Adrenal gland (tissue), 9 donors: ENCODE measurements at regions not wholly inside any gene's neighbourhood (a gene's known extent, or its start where the extent isn't known, plus 50 kb on each side); places are given as distances from the start of the nearest gene placed in this dataset.

Experiments
- DNase-seq, 7 donors: peaks; one replicate each; pipeline ENCODE4 v3.0.0-alpha.2; 2019 to 2020
- H3K27ac ChIP-seq, 5 donors: fragments of 200-600 bp; sonication (generic) in 4 of 5; 1 replicate in 3 of 5; 2 replicates in 2 of 5; pipeline versions ENCODE4 v1.5.1 to v1.8.0; 2016 to 2020; ENCODE audit warnings: mild to moderate bottlenecking in 1 of 5
- H3K27me3 ChIP-seq: fragments of 200-600 bp; 2 replicates; pipeline ENCODE4 v1.8.0; 2021
- H3K36me3 ChIP-seq, 2 donors: fragments of 200-600 bp; replicated peaks in 1 of 2; 1 replicate in 1 of 2; 2 replicates in 1 of 2; pipeline versions ENCODE4 v1.5.1 to v1.8.0; 2018 to 2022
- H3K4me1 ChIP-seq, 2 donors: fragments of 200-600 bp; replicated peaks in 1 of 2; 1 replicate in 1 of 2; 2 replicates in 1 of 2; pipeline versions ENCODE4 v1.5.1 to v1.8.0; 2018 to 2021
- H3K4me3 ChIP-seq, 4 donors: fragments of 200-600 bp; sonication (generic) in 3 of 4; one replicate each; pipeline ENCODE4 v1.5.1; 2016 to 2018
- H3K9me3 ChIP-seq, 3 donors: fragments of 200-600 bp; sonication (generic) in 1 of 3; replicated peaks in 1 of 3; 1 replicate in 2 of 3; 2 replicates in 1 of 3; pipeline versions ENCODE4 v1.5.1 to v1.8.0; 2016 to 2021
- POLR2A ChIP-seq, 2 donors: fragments of 450-650 bp; IDR thresholded peaks; one replicate each; pipeline ENCODE4 v1.6.1; 2017; ENCODE audit warnings: antibody characterized with exemption in 2 of 2, mild to moderate bottlenecking in 2 of 2, moderate library complexity in 1 of 2
- WGBS, 4 donors: extraction: QIAGEN DNeasy Blood & Tissue Kit in 2 of 4; methylation state at CpG; one replicate each; pipeline versions ENCODE4 v1.1.5 to v1.1.7; 2013 to 2017; 5-methylcytosine and 5-hydroxymethylcytosine counted together
- intact Hi-C, 2 donors: fragments of 100-400 bp; cut with DNase I; formaldehyde crosslinking; loops; one replicate each; pipeline versions ENCODE4 v1.14.1 to v1.15.0; 2022 to 2023
- TF ChIP-seq, protein P1 (sequence below), 6 experiments: fragments of 450-650 bp in 4 of 6; fragments of 200-600 bp in 2 of 6; sonication (generic) in 1 of 6; IDR thresholded peaks; 1 replicate in 5 of 6; 2 replicates in 1 of 6; pipeline versions ENCODE4 v1.5.1 to v1.8.0; 2016 to 2021; ENCODE audit warnings: antibody characterized with exemption in 6 of 6, mild to moderate bottlenecking in 2 of 6, moderate library complexity in 1 of 6
- donor health status: healthy with polysubstance abuse.
- donor health status: Bipolar disorder and iron deficiency.
- donor health status: DM: yes; HTN: yes; CAD: no.
- donor health status: DM: no; HTN: no; CAD: no.
- donor health status: DM: no; HTN: no; CAD: no.

- Histone ChIP-seq H3K27me3 (no peaks in the 10 kb centered on the region), H3K27ac (peak overlapping the region; percentile 36 to 88 (median 84)), H3K4me1 (peaks cover 27 to 56% of the 10 kb centered on the region in 2 donors), H3K36me3 (no peaks in the 10 kb centered on the region), H3K9me3 (no peaks in the 10 kb centered on the region), H3K4me3 (no peak overlapping the region)
- 34 to 40% (median 39%) methylated on average over 10 to 18 of the region's 18 CpGs for WGBS, 4 donors
- peak in 6 of 7 donors; percentile 70 to 81 (median 74) for DNase-seq
- TF ChIP-seq, protein P1, sequence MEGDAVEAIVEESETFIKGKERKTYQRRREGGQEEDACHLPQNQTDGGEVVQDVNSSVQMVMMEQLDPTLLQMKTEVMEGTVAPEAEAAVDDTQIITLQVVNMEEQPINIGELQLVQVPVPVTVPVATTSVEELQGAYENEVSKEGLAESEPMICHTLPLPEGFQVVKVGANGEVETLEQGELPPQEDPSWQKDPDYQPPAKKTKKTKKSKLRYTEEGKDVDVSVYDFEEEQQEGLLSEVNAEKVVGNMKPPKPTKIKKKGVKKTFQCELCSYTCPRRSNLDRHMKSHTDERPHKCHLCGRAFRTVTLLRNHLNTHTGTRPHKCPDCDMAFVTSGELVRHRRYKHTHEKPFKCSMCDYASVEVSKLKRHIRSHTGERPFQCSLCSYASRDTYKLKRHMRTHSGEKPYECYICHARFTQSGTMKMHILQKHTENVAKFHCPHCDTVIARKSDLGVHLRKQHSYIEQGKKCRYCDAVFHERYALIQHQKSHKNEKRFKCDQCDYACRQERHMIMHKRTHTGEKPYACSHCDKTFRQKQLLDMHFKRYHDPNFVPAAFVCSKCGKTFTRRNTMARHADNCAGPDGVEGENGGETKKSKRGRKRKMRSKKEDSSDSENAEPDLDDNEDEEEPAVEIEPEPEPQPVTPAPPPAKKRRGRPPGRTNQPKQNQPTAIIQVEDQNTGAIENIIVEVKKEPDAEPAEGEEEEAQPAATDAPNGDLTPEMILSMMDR (IDR thresholded peaks at IDR 0.05): no peak
- TF ChIP-seq POLR2A (IDR thresholded peaks at IDR 0.05): no peak
- intact Hi-C loops: no loop called here
These were observed 56.4 kb downstream of the PITPNM2 start for GRCh38 chr12:123094349-123095077.

DNA sequence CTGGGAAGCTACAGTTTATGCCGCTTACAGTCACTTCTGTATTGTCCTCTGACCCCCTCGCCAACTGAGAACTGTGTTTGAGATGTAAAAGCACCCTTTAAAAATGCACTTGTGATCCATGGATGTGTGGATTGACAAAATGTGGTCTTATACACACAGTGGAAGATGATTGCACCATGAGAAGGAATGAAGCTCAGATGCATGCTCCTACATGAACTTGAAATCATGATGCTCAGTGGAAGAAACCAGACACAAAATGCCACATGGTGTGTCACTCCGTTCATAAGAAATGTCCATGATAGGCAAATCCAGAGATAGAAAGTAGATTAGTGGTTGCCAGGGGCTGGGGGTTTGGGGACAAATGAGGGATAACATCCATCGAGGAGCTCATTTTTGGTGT lies 58.0 kb downstream of the PITPNM2 start:
- no peak overlapping the region for H3K27ac ChIP-seq

DNA sequence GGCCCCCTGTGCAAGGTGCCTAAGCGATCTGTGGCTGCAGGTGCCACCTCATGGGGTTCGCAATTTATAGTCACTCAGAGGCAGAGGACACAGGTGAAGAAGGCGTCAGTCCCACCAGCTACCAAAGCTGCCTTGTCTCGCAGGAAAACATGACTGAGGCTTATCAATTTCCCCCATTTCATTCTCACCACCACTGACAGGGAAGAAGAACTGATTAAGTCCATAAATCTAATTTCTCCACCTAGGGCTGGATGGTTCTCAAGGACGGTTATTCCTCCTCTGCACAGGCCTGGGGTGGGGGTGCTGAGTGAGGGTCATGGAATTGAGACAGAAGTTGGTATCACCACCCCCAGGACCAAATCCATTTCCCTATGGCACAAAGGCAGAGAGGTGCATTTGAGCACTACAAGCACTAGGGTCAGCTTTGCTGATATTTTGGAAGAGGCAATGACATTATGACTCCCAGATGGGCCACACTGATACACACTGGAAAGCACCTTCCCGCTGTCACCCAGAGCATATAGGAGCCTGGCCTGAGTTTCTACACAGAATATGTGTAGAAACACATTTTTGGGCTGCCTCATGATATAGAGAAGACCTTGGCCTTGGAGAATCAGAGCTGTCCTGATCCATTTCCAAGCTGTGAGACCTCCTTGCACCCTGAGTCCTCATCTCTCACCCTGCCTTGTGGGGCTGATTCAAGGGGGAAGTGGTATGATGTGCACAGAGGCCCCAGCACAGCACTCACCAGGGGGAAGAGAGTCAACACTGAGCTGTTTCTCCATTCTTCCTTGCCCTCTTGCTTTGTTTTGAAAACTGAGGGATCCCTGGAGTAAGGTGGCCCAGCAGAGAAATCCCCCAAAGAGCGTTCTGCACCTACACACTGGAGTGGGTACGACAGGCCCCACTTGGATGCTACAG lies 59.4 kb downstream of the PITPNM2 start:
- Histone ChIP-seq H3K4me3 (no peak overlapping the region), H3K27me3 (no peaks in the 10 kb centered on the region), H3K4me1 (peaks cover 15 to 41% of the 10 kb centered on the region in 2 donors), H3K9me3 (no peaks in the 10 kb centered on the region), H3K36me3 (no peaks in the 10 kb centered on the region), H3K27ac (no peak overlapping the region)
- TF ChIP-seq, protein P1 (IDR thresholded peaks at IDR 0.05): no peak
- intact Hi-C loops: no loop called here
- DNase-seq: no peak
- WGBS, 4 donors: 85 to 93% (median 90%) methylated on average over 6 to 8 of the region's 8 CpGs

More for the DNA sequence above, 58.0 kb downstream of the PITPNM2 start:
- no peaks in the 10 kb centered on the region for H3K9me3 ChIP-seq
- H3K4me3 ChIP-seq: no peak overlapping the region
- 93 to 100% (median 96%) methylated on average over 4 of the region's 4 CpGs for WGBS, 4 donors
- H3K36me3 ChIP-seq: no peaks in the 10 kb centered on the region
- TF ChIP-seq, protein P1 (IDR thresholded peaks at IDR 0.05): no peak
- TF ChIP-seq POLR2A (IDR thresholded peaks at IDR 0.05): no peak
- H3K4me1 ChIP-seq: peaks cover 24 to 55% of the 10 kb centered on the region in 2 donors
- intact Hi-C loops: no loop called here
- H3K27me3 ChIP-seq: no peaks in the 10 kb centered on the region
- no peak for DNase-seq

GRCh38 chr12:123089631-123090353 lies 61.1 kb downstream of the PITPNM2 start:
- no peaks in the 10 kb centered on the region for H3K9me3 ChIP-seq
- no peak for TF ChIP-seq POLR2A (IDR thresholded peaks at IDR 0.05)
- TF ChIP-seq, protein P1 (IDR thresholded peaks at IDR 0.05): no peak
- H3K36me3 ChIP-seq: no peaks in the 10 kb centered on the region
- H3K27ac ChIP-seq: peak overlapping the region in 3 of 5 donors; percentile 36 to 73 (median 64)
- WGBS, 4 donors: 18 to 35% (median 27%) methylated on average over 2 of the region's 2 CpGs
- H3K4me1 ChIP-seq: peaks cover 12 to 40% of the 10 kb centered on the region in 2 donors
- peak in 5 of 7 donors; percentile 56 to 76 (median 71) for DNase-seq
- no peaks in the 10 kb centered on the region for H3K27me3 ChIP-seq
- intact Hi-C loops: no loop called here
- no peak overlapping the region for H3K4me3 ChIP-seq
